GM21526 (cell line): ENCODE measurements at regions not wholly inside any gene's neighbourhood (a gene's known extent, or its start where the extent isn't known, plus 50 kb on each side); places are given as distances from the start of the nearest gene placed in this dataset.

Experiments
- ATAC-seq: cut with Tn5 transposase; IDR thresholded peaks from one replicate; pipeline ENCODE4 v1.9.1; 2021; ENCODE audit warnings: moderate library complexity; ENCODE audit not compliant: unreplicated experiment, low FRiP score

- ATAC-seq = no peak
Observed at GRCh38 chr6:138004430-138005287, 102.6 kb downstream of the PERP start.

- no peak for ATAC-seq
Observed at GRCh38 chr6:138005846-138006245, 101.4 kb downstream of the PERP start.

- ATAC-seq = no peak
Observed at GRCh38 chr6:138007014-138007472, 100.2 kb downstream of the PERP start.

GRCh38 chr6:138008791-138009190 lies 98.4 kb downstream of the PERP start:
- no peak for ATAC-seq

- no peak for ATAC-seq
Observed at GRCh38 chr6:138011413-138011812, 95.8 kb downstream of the PERP start.

- no peak for ATAC-seq
Observed at GRCh38 chr6:138012682-138013081, 94.5 kb downstream of the PERP start.

GRCh38 chr6:138013959-138014358 lies 93.3 kb downstream of the PERP start:
- no peak for ATAC-seq

GRCh38 chr6:138017166-138017757 lies 90.0 kb downstream of the PERP start:
- no peak for ATAC-seq

- no peak for ATAC-seq
Observed at GRCh38 chr6:138018297-138018696, 88.9 kb downstream of the PERP start.

- ATAC-seq = no peak
Observed at GRCh38 chr6:138025528-138025978, 81.7 kb downstream of the PERP start.

- no peak for ATAC-seq
Observed at GRCh38 chr6:138026342-138026741, 80.9 kb downstream of the PERP start.

GRCh38 chr6:138028893-138029292 lies 78.3 kb downstream of the PERP start:
- ATAC-seq = no peak

GRCh38 chr6:138030872-138031271 lies 76.3 kb downstream of the PERP start:
- ATAC-seq = no peak

- no peak for ATAC-seq
Observed at GRCh38 chr6:138031417-138031816, 75.8 kb downstream of the PERP start.

- ATAC-seq = no peak
Observed at GRCh38 chr6:138031850-138032249, 75.4 kb downstream of the PERP start.

- no peak for ATAC-seq
Observed at GRCh38 chr6:138032571-138032970, 74.6 kb downstream of the PERP start.

- no peak for ATAC-seq
Observed at GRCh38 chr6:138034229-138034628, 73.0 kb downstream of the PERP start.

- no peak for ATAC-seq
Observed at GRCh38 chr6:138035070-138035469, 72.1 kb downstream of the PERP start.

- ATAC-seq = no peak
Observed at GRCh38 chr6:138036111-138036510, 71.1 kb downstream of the PERP start.

- no peak for ATAC-seq
Observed at GRCh38 chr6:138037009-138037504, 70.2 kb downstream of the PERP start.

GRCh38 chr6:138038142-138038870 lies 68.9 kb downstream of the PERP start:
- no peak for ATAC-seq
